Aorta (tissue), 5 donors: ENCODE measurements at regions not wholly inside any gene's neighbourhood (a gene's known extent, or its start where the extent isn't known, plus 50 kb on each side); places are given as distances from the start of the nearest gene placed in this dataset.

Experiments
- ATAC-seq: fragments of 200-7000 bp; cut with Tn5 transposase; one replicate; pipeline ENCODE4 v1.9.1; 2022; ENCODE audit warnings: moderate library complexity; ENCODE audit not compliant: low FRiP score
- DNase-seq, 2 donors: peaks; one replicate each; pipeline ENCODE4 v3.0.0-alpha.2; 2020
- H3K27ac ChIP-seq, 2 donors: one replicate each; pipeline ENCODE4 v1.5.1; 2013; ENCODE audit warnings: low read length in 2 of 2, mild to moderate bottlenecking in 2 of 2, moderate library complexity in 2 of 2, control low read depth in 1 of 2, inconsistent platforms in 1 of 2, low read depth in 1 of 2
- H3K27me3 ChIP-seq, 2 donors: one replicate each; pipeline ENCODE4 v1.6.1; 2013; ENCODE audit warnings: control low read depth in 1 of 2, low read length in 1 of 2, mild to moderate bottlenecking in 1 of 2, moderate library complexity in 1 of 2; ENCODE audit not compliant: insufficient read depth in 2 of 2, control insufficient read depth in 1 of 2
- H3K36me3 ChIP-seq, 2 donors: one replicate each; pipeline ENCODE4 v1.6.1; 2013; ENCODE audit warnings: control low read depth in 1 of 2, low read length in 1 of 2, mild to moderate bottlenecking in 1 of 2; ENCODE audit not compliant: insufficient read depth in 2 of 2, control insufficient read depth in 1 of 2
- H3K4me1 ChIP-seq, 2 donors: one replicate each; pipeline ENCODE4 v1.6.1; 2013; ENCODE audit warnings: low read length in 2 of 2, control low read depth in 1 of 2, mild to moderate bottlenecking in 1 of 2, moderate library complexity in 1 of 2; ENCODE audit not compliant: insufficient read depth in 2 of 2, control insufficient read depth in 1 of 2
- H3K4me3 ChIP-seq, 2 donors: one replicate each; pipeline ENCODE4 v1.5.1; 2013; ENCODE audit warnings: low read length in 2 of 2, control low read depth in 1 of 2, mild to moderate bottlenecking in 1 of 2
- H3K9me3 ChIP-seq: one replicate; pipeline ENCODE4 v1.6.1; 2013; ENCODE audit warnings: mild to moderate bottlenecking, low read length; ENCODE audit not compliant: control insufficient read depth
- WGBS, 2 donors: extraction: QIAGEN DNeasy Blood & Tissue Kit; methylation state at CpG; one replicate each; pipeline ENCODE4 v1.1.7; 2013; 5-methylcytosine and 5-hydroxymethylcytosine counted together
- intact Hi-C, 2 donors: fragments of 100-400 bp; cut with DNase I; formaldehyde crosslinking; loops; one replicate each; pipeline versions ENCODE4 v1.14.2 to v1.15.0; 2022
- donor health status: healthy with polysubstance abuse.
- donor health status: Bipolar disorder and iron deficiency.
- donor health status: DM: no; HTN: no; CAD: no.
- donor health status: DM: no; HTN: no; CAD: no.
- donor health status: DM: yes; HTN: yes; CAD: no.

DNA sequence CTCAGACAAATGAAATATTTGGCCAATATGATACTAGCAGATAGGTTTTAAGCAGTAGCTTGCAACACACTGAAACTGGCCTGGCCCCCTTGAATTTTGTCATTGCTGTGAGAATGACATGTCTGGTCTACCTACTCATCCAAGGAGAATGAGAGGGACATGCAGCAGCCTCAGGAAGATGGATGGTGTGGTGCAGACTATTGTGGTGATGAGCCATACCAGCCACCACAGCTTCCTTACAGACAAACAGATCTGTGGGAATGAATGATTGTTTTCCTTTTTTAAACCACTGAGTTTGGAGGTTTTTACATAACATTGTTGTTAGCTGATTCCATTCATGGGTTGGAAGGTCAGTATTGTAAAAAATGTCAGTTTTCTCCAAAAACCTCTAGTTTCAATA is 133.7 kb upstream of the POU1F1 start:
- no peaks in the 10 kb centered on the region for H3K27me3 ChIP-seq
- H3K27ac ChIP-seq, result no peak overlapping the region
- DNase-seq (no peak), ATAC-seq (no peak)
- H3K36me3 ChIP-seq, result no peaks in the 10 kb centered on the region
- intact Hi-C loops, result no loop called here
- no peak overlapping the region for H3K4me3 ChIP-seq
- peaks cover 2% of the 10 kb centered on the region for H3K9me3 ChIP-seq
- no peaks in the 10 kb centered on the region for H3K4me1 ChIP-seq

DNA sequence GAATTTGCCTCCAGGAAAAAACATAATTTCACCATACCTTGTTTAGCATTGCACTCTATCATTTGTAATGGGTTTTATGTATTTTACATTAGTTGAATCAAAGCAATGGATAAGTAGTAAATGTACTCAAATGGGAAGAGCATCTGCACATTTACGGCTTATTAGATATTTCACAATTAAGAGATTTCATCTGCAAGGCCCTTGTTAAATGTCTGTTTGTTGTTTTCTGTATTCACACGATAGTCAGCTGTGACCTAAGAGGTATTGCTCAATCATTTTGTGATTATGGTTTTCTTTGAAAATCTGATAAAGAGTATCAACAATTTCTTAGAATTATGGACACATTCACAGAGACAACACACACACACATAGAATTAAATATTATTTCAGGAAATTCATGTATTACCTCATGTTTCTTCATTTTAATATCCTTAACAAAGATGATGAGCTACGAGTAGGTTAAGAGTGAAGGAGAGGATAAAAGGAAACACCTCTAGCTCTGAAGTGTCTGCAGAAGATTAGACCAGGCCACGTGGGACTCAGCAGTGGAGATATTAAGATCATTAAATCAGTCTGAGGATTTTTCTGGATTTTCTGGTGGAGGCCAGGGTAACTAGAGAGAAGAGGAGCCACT is 121.9 kb upstream of the POU1F1 start:
- no peak for ATAC-seq
- DNase-seq, result no peak
- no peaks in the 10 kb centered on the region for H3K9me3 ChIP-seq
- no peaks in the 10 kb centered on the region for H3K27me3 ChIP-seq
- no peaks in the 10 kb centered on the region for H3K36me3 ChIP-seq
- H3K4me1 ChIP-seq, result no peaks in the 10 kb centered on the region
- intact Hi-C loops, result no loop called here
- no peak overlapping the region for H3K27ac ChIP-seq
- H3K4me3 ChIP-seq, result no peak overlapping the region
- 49 to 68% methylated on average over 4 of the region's 4 CpGs for WGBS, 2 donors

DNA sequence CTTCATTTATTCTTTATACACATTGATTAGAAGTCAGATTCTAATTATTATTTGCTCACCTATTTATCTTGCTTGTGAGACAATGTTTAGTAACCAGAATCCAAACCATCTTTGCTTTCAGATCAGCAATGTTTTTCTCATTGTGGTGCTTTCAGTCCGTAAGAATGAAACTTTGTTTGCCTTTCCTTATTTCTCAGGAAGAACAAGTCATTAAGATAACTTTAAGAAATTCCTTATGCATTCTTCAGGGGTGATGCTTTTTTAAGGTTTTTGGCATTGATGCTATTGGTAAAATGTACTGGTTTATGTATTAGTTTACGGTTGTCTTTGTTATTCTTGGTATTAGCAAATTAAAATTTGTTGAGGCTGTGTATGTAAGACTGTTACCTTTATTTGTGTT is 120.8 kb upstream of the POU1F1 start:
- ATAC-seq (no peak), DNase-seq (no peak)
- Histone ChIP-seq H3K4me3 (no peak overlapping the region), H3K36me3 (no peaks in the 10 kb centered on the region), H3K27me3 (no peaks in the 10 kb centered on the region), H3K27ac (no peak overlapping the region), H3K4me1 (no peaks in the 10 kb centered on the region), H3K9me3 (no peaks in the 10 kb centered on the region)
- intact Hi-C loops, result no loop called here
- 6 to 8% methylated on average over 2 of the region's 2 CpGs for WGBS, 2 donors

DNA sequence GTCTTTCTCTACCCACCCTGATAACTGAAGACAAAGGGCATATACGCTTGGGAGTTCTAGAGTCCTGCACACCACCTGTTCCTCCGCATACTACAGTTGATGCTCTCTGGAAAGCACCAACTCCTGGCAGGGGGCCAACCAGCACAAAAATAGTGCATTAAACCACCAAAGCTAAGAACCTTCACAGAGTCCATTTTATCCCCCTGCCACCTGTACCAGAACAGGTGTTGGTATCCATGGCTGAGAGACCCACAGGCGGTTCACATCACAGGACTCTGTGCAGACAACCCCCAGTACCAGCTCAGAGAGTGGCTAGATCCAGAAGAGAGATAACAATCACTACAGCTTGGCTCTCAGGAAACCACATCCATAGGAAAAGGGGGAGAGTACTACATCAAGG is 114.4 kb upstream of the POU1F1 start:
- 83 to 86% methylated on average over 3 of the region's 3 CpGs for WGBS, 2 donors
- no peaks in the 10 kb centered on the region for H3K9me3 ChIP-seq
- H3K27me3 ChIP-seq, result no peaks in the 10 kb centered on the region
- intact Hi-C loops, result no loop called here
- no peaks in the 10 kb centered on the region for H3K36me3 ChIP-seq
- peak in 1 of 2 donors; percentile 66 for DNase-seq
- no peak overlapping the region for H3K27ac ChIP-seq
- ATAC-seq, result no peak
- no peaks in the 10 kb centered on the region for H3K4me1 ChIP-seq
- H3K4me3 ChIP-seq, result no peak overlapping the region

DNA sequence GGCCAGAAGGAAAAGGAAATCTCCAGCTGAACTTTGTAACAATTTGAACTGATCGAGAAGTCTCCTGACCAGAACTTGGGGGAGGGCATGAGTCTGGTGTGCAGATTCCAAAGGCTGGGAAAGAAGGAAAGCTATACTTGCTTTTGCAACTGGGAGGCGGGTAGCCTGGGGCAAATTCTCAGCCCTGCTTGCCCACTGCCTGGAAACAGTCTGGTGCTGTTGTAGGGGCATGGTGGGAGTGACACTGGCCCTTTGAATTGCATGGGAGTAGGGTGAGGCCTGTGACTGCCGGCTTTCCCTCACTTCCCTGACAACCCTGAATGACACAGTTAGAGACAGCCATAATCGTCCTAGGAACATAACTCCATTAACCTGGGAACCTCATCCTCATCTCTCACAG is 114.0 kb upstream of the POU1F1 start:
- WGBS, 2 donors, result 50 to 69% methylated on average over 4 of the region's 4 CpGs
- H3K4me1 ChIP-seq, result no peaks in the 10 kb centered on the region
- H3K36me3 ChIP-seq, result no peaks in the 10 kb centered on the region
- no peaks in the 10 kb centered on the region for H3K27me3 ChIP-seq
- ATAC-seq (no peak), DNase-seq (no peak)
- H3K27ac ChIP-seq, result no peak overlapping the region
- intact Hi-C loops, result no loop called here
- H3K4me3 ChIP-seq, result no peak overlapping the region
- H3K9me3 ChIP-seq, result no peaks in the 10 kb centered on the region

DNA sequence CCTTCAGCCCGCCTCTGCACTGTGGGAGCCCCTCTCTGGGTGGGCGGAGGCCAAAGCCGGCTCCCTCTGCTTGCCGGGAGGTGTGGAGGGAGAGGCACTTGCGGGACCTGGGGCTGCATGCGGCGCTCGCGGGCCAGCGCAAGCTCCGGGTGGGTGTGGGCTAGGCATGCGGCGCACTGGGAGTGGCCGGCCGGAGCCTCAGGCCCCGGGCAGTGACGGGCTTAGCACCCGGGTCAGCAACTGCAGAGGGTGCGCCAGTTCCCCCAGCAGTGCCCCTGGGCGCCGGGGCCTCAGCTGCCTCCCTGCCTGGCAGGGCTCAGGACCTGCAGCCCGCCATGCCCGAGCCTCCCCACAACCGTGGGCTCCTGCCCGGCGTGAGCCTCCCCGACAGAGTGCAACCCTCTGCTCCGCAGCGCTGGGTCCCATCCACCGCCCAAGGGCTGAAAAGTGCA is 98.9 kb upstream of the POU1F1 start:
- Histone ChIP-seq H3K4me3 (no peak overlapping the region), H3K9me3 (peaks cover 1% of the 10 kb centered on the region), H3K27ac (no peak overlapping the region), H3K4me1 (no peaks in the 10 kb centered on the region), H3K27me3 (no peaks in the 10 kb centered on the region), H3K36me3 (no peaks in the 10 kb centered on the region)
- ATAC-seq (peak; percentile 41), DNase-seq (peak in 1 of 2 donors; percentile 52)
- intact Hi-C loops, result no loop called here
- 96 to 99% methylated on average over 24 to 30 of the region's 30 CpGs for WGBS, 2 donors

DNA sequence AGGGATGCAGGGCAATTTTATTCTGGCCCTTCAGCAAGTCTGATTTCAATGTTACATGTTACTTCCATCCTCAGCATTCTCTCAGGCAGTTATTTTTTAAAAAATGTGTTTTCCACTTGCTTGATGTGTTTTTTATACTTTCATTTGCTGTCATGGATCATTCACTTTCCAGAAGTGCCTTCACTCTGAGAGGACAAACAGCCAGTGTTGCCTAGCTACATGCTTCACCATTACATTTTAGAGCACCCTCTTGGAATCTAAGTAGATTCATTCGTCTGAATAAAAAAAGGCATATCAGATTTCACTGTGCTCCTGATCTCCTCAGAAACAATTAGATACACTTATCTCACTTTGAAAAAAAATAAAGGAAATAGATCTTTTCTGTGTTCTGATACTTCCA is 93.6 kb upstream of the POU1F1 start:
- DNase-seq (no peak), ATAC-seq (no peak)
- Histone ChIP-seq H3K4me1 (no peaks in the 10 kb centered on the region), H3K27me3 (no peaks in the 10 kb centered on the region), H3K9me3 (peaks cover under 1% of the 10 kb centered on the region), H3K27ac (no peak overlapping the region), H3K4me3 (no peak overlapping the region), H3K36me3 (no peaks in the 10 kb centered on the region)
- 13 to 22% methylated on average over 1 of the region's 1 CpG for WGBS, 2 donors
- intact Hi-C loops, result no loop called here

DNA sequence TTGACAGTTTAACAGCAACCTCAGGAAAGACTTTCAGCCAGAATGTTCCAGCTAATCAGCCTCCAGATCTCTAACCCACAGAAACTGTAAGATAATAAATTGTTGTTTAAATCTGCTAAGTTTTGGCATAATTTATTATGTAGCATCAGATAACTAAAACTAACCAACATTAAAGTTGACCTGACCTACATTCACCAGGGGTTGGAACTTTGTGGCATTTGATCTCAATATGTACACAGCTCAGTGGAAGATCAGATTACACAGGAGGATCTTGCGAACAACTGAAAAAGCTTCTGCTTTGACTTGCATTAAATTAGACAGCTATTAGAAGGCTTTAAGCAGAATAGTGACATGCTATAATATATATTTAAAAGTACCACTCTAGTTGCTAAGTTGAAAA is 91.4 kb upstream of the POU1F1 start:
- Histone ChIP-seq H3K27me3 (no peaks in the 10 kb centered on the region), H3K27ac (no peak overlapping the region), H3K9me3 (no peaks in the 10 kb centered on the region), H3K36me3 (no peaks in the 10 kb centered on the region), H3K4me1 (no peaks in the 10 kb centered on the region), H3K4me3 (no peak overlapping the region)
- intact Hi-C loops, result no loop called here
- ATAC-seq, result no peak
- 64 to 66% methylated on average over 1 of the region's 1 CpG for WGBS, 2 donors
- DNase-seq, result no peak

DNA sequence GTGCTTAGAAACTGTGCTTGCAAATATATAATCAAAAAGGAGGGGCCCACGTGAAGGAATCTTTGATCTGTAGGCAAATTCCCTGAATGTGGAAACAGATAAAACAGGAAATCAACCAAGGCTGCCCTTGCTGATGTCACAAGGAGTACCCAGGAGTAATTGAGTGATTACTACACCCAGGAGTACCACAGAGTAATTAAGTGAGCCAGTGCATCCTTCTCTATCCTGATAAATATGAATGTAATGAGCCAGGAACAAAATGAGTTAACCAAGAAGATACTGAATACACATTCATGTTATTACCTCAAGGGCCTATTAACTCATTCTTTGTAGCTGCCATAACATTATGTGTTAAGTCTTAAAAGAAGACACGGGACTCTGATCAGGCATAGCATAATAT is 87.3 kb upstream of the POU1F1 start:
- no peak overlapping the region for H3K27ac ChIP-seq
- H3K4me3 ChIP-seq, result no peak overlapping the region
- ATAC-seq (no peak), DNase-seq (no peak)
- H3K36me3 ChIP-seq, result no peaks in the 10 kb centered on the region
- intact Hi-C loops, result no loop called here
- 43 to 45% methylated on average over 2 of the region's 2 CpGs for WGBS, 2 donors
- H3K4me1 ChIP-seq, result peaks cover 0 to 4% of the 10 kb centered on the region in 2 donors
- H3K27me3 ChIP-seq, result no peaks in the 10 kb centered on the region
- H3K9me3 ChIP-seq, result no peaks in the 10 kb centered on the region
